ENCODE measurements at regions not wholly inside any gene's neighbourhood (a gene's known extent, or its start where the extent isn't known, plus 50 kb on each side); places are given as distances from the start of the nearest gene placed in this dataset.

DNA sequence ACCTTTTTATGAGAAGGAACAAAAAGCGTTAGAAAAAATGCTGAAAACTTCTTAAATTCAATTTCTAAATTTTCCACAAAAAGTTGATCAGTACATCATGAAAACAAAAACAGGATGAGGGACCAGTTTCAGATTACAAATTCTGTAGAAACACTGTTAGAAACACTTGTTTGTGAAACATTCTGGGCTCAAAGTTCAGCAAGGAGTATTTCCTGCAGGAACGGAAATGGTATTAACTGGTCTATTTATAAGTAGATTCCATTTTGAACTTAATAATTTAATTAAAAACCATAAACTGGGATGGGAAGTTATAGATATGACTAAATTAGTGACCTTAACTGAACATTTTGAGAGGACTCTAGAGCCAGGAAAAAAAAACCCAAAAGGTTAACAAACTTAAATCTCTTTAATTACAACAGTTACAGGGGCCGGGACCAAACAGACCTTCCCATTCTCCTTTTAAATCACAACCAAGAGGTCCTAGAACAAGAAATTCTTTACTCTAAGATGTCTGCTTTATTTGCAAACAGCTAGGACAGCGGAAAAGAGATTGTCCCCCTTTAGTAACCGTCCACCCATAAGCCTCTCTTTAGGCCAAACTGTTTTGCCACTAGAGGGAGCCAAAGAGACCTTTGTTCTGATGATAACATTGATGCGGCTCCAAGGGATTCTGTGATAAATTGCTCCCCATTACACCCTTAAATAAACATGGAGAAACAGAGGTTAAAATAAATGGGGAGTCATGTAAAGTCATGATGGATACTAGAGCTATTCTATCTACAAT is 69.0 kb upstream of the RERGL start:
- TF ChIP-seq, protein P1, sequence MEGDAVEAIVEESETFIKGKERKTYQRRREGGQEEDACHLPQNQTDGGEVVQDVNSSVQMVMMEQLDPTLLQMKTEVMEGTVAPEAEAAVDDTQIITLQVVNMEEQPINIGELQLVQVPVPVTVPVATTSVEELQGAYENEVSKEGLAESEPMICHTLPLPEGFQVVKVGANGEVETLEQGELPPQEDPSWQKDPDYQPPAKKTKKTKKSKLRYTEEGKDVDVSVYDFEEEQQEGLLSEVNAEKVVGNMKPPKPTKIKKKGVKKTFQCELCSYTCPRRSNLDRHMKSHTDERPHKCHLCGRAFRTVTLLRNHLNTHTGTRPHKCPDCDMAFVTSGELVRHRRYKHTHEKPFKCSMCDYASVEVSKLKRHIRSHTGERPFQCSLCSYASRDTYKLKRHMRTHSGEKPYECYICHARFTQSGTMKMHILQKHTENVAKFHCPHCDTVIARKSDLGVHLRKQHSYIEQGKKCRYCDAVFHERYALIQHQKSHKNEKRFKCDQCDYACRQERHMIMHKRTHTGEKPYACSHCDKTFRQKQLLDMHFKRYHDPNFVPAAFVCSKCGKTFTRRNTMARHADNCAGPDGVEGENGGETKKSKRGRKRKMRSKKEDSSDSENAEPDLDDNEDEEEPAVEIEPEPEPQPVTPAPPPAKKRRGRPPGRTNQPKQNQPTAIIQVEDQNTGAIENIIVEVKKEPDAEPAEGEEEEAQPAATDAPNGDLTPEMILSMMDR (IDR thresholded peaks at IDR 0.05; ENCODE audit: low read depth, low read length) = peak; percentile 89
- TF ChIP-seq EZH2phosphoT487 (IDR thresholded peaks at IDR 0.05; ENCODE audit: low read depth) = no peak
